GM20000 (cell line): ENCODE measurements at regions not wholly inside any gene's neighbourhood (a gene's known extent, or its start where the extent isn't known, plus 50 kb on each side); places are given as distances from the start of the nearest gene placed in this dataset.
"Not testable (repeated sequence)": the region's sequence is repeated elsewhere in the genome, so short reads cannot be mapped to it uniquely, and the experiment has no call there.

Experiments
- DNase-seq: peaks from one replicate; pipeline ENCODE4 v3.0.0; 2012; ENCODE audit warnings: low spot score
- CTCF ChIP-seq: IDR thresholded peaks from 2 replicates; pipeline ENCODE4 v1.5.1; 2012; ENCODE audit warnings: mild to moderate bottlenecking, control low read depth; ENCODE audit errors: extremely low read depth, missing control alignments

- TF ChIP-seq CTCF, result no peak
- DNase-seq, result no peak
Measured at GRCh38 chr3:61372723-61373122, 121.5 kb upstream of the FHIT start.

- TF ChIP-seq CTCF, result no peak
- DNase-seq, result no peak
Measured at GRCh38 chr3:61378311-61378710, 127.1 kb upstream of the FHIT start.

GRCh38 chr3:61381745-61382392 lies 130.6 kb upstream of the FHIT start:
- peak; percentile 45 for TF ChIP-seq CTCF
- peak; percentile 64 for DNase-seq

- no peak for DNase-seq
- no peak for TF ChIP-seq CTCF
Measured at GRCh38 chr3:61387817-61388216, 136.6 kb upstream of the FHIT start.

GRCh38 chr3:61393480-61393947 lies 142.3 kb upstream of the FHIT start:
- not testable (repeated sequence) for DNase-seq

- no peak for DNase-seq
- TF ChIP-seq CTCF, result no peak
Measured at GRCh38 chr3:61401359-61401758, 150.1 kb upstream of the FHIT start.

GRCh38 chr3:61407397-61407796 lies 154.0 kb upstream of the PTPRG start:
- no peak for TF ChIP-seq CTCF
- no peak for DNase-seq

GRCh38 chr3:61409638-61410037 lies 151.7 kb upstream of the PTPRG start:
- TF ChIP-seq CTCF, result no peak
- no peak for DNase-seq

- not testable (repeated sequence) for DNase-seq
Measured at GRCh38 chr3:61410358-61410757, 151.0 kb upstream of the PTPRG start.
